GM18907 (cell line): ENCODE measurements at regions not wholly inside any gene's neighbourhood (a gene's known extent, or its start where the extent isn't known, plus 50 kb on each side); places are given as distances from the start of the nearest gene placed in this dataset.

ENCODE experiments used
- ATAC-seq: cut with Tn5 transposase; IDR thresholded peaks from one replicate; pipeline ENCODE4 v1.9.1; 2021; ENCODE audit warnings: mild to moderate bottlenecking, moderate library complexity; ENCODE audit not compliant: unreplicated experiment

DNA sequence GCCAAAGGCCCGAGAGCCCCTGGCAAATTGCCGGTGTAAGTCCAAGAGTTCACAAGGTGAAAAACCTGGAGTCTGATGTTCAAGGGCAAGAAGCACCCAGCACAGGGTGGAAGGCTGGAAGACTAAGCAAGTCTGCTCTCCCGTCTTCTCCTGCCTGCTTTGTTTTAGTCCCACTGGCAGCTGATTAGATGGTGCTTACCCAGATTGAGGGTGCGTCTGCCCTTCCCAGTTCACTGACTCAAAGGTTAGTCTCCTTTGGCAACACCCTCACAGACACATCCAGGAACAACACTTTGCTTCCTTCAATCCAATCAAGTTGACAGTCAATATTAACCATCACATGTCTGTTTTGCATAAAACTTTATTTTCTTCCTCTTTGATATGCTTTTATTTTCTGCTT is 157.4 kb downstream of the HS3ST1 start:
- no peak for ATAC-seq

DNA sequence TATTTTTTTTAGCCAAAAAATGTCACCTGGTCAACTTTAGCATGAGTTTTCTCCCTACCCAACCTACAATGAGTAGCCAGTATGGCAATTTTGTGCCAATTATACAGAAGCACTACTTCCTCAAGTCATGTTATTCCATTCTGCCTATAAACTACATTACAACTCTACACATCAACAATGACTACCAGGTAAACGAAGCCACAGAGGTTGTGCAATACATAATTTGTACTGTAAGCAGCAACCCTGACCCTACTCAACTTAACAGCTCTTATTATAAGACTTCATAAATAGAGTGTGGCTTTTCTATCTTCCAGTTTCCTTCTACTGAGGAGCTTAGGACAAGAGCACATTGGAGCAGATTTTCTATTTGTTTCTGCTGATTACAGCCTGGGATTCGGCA is 160.5 kb downstream of the HS3ST1 start:
- no peak for ATAC-seq

- ATAC-seq, result no peak
Measured at GRCh38 chr4:11264841-11265240, 163.9 kb downstream of the HS3ST1 start.

DNA sequence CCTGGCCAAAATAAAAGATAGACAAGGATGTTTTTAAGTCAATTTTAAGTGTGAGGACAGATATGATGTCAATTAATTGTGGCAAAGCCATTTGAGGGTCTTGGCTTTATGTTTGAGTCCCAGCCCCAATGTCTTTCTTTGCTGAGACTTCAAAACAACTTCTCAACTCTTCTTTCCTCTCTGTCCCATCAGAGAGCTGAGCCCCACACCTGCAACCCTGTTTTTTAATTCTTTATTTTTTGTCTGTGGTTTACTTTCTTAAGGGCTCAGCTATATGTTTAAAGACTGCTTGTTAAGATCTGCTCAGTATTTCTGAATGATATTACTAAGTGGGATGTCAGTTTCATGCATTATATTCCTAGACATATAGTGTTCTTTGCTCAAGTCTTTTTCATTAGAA is 164.3 kb downstream of the HS3ST1 start:
- no peak for ATAC-seq

GRCh38 chr4:11263208-11263607 is 165.5 kb downstream of the HS3ST1 start:
- no peak for ATAC-seq

GRCh38 chr4:11261066-11261850 is 167.4 kb downstream of the HS3ST1 start:
- ATAC-seq, result no peak

GRCh38 chr4:11259837-11260236 is 168.9 kb downstream of the HS3ST1 start:
- no peak for ATAC-seq

- no peak for ATAC-seq
Measured at GRCh38 chr4:11252149-11252548, 176.5 kb downstream of the HS3ST1 start.

- ATAC-seq, result no peak
Measured at GRCh38 chr4:11250510-11250909, 178.2 kb downstream of the HS3ST1 start.

DNA sequence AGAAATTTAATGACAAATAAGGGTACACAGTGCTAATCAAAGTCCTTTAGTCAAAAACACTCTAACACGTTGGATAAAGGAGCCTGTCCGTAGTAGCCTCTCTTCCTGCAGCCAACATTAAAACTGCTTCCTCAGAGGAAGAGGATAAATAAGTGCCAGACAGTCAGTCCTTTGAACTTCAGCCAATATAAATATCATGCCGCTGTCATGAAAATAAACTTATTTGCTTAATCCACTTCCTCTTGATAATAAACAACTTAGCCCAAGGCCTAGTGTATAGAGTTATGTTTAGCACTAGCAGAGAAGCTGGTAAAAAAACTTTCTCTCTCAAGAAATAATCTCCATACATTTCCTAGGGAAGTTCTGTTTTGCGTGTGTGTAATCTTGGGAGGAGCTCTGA is 196.7 kb downstream of the HS3ST1 start:
- no peak for ATAC-seq

- ATAC-seq, result no peak
Measured at GRCh38 chr4:11230866-11231265, 197.8 kb downstream of the HS3ST1 start.

- no peak for ATAC-seq
Measured at GRCh38 chr4:11228530-11228929, 200.2 kb downstream of the HS3ST1 start.

DNA sequence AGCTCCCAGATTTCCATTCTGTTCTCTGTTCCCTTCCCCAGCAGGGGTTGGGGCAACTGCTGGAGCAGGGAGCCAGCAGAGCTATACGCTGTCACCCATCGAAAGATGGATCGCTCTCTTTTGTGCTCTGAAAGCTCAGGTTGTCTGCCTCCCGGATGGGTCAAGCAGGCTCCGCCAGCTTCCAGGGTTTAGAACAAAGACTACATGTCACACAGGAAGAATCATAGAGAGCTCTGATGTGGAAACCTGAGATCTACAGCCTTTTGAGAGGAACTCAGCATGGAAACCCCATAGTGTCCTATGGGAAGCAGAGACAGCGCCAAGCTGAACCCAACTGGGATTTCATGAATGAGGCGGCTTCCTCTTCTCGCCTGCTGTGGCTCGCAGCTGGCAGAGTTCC is 205.4 kb downstream of the HS3ST1 start:
- no peak for ATAC-seq

GRCh38 chr4:11218692-11219091 is 210.0 kb downstream of the HS3ST1 start:
- ATAC-seq, result no peak

GRCh38 chr4:11216520-11216919 is 212.2 kb downstream of the HS3ST1 start:
- no peak for ATAC-seq

GRCh38 chr4:11214281-11214680 is 214.4 kb downstream of the HS3ST1 start:
- ATAC-seq, result no peak

- ATAC-seq, result no peak
Measured at GRCh38 chr4:11209826-11210225, 218.9 kb downstream of the HS3ST1 start.

- ATAC-seq, result no peak
Measured at GRCh38 chr4:11201256-11201655, 227.4 kb downstream of the HS3ST1 start.

DNA sequence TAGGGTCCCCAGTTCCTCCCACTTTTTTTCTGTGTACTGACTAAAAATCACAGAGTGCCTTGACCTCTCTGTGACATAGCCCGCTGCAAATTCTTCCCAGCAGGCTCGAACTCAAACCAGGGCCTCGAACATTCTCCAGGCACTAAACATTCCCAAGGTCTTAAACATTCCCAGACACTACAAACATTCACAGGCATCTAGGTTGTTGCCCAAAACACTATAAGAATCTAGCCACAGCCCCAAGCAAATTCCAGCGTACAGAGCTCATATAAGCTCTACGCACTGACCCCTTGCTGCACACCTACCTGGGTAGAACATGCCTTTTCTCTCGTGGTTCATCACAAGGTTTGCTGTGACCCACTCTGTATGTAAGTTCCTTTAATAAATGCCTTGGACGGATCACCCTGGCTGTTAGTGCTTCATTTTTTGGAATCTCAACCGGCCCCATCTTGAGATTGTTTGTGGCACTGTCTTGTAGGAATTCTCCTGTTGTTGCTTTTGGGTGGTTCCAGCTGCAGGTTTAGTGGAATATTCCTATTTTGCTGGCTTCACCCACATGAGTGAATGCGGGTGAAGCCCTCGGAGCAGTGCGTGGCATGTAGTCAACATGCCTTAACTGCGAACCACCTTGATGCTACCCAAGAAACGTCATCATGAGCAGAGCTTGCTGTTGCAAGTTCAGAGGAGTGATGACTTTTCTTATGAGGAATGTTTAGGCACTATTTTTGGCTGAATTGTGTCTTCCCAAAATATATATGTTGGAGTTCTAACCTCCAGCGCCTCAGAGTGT is 230.0 kb downstream of the HS3ST1 start:
- ATAC-seq, result no peak

GRCh38 chr4:11197631-11198341 is 230.9 kb downstream of the HS3ST1 start:
- no peak for ATAC-seq

DNA sequence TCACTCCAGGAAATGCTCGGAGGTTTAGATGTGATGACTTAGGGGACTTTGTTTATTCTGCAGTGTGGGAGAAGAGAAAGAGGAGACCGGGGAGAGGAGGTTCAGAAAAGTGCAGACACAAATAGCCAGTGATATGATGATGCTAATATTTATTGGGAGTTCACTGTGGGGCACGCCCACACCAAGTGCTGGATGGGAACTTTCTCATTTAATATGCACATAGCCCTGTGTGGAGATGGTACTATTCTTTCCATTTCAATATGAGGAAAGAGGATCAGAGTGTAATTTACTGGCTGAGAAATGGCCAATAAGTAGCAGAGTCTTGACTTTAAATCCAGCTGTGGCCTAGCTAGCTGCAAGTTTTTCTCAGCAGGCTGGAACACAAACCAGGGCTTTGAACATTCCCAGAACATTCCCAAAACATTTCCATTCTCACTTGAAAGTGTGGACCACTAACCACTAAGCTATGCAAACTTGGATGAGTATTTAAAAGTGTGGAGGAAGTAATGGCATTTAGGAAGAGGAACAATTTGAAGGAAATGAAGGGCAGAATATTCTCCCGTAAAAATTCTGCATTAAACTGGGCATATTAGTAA is 231.7 kb downstream of the HS3ST1 start:
- ATAC-seq, result no peak
